SK-N-SH (cell line): ENCODE measurements at regions not wholly inside any gene's neighbourhood (a gene's known extent, or its start where the extent isn't known, plus 50 kb on each side); places are given as distances from the start of the nearest gene placed in this dataset.

Source experiments
- CHD2 ChIP-seq: fragments of 150-350 bp; IDR thresholded peaks from 2 replicates; pipeline ENCODE4 v1.6.1; 2018; ENCODE audit warnings: low read length; ENCODE audit not compliant: partially characterized antibody
- EZH2phosphoT487 ChIP-seq: fragments of 200-600 bp; sonication (generic); IDR thresholded peaks from 2 replicates; pipeline ENCODE4 v1.6.1; 2017; ENCODE audit warnings: low read depth, mixed run types, mild to moderate bottlenecking, antibody characterized with exemption, moderate library complexity, borderline replicate concordance
- FOSL2 ChIP-seq: IDR thresholded peaks from 2 replicates; pipeline ENCODE4 v1.4.0; 2012; ENCODE audit warnings: low read depth, mild to moderate bottlenecking, moderate library complexity, borderline replicate concordance
- JUND ChIP-seq: IDR thresholded peaks from 2 replicates; pipeline ENCODE4 v1.4.0; 2012
- POLR2AphosphoS5 ChIP-seq: IDR thresholded peaks from 2 replicates; pipeline ENCODE4 v1.6.1; 2012; ENCODE audit warnings: low read depth, low read length
- RAD21 ChIP-seq: IDR thresholded peaks from 2 replicates; pipeline ENCODE4 v1.6.1; 2012; ENCODE audit warnings: mild to moderate bottlenecking, low read length
- RFX5 ChIP-seq: IDR thresholded peaks from 2 replicates; pipeline ENCODE4 v1.6.1; 2012; ENCODE audit warnings: mild to moderate bottlenecking, improper control_type of control experiment, low read length
- RXRA ChIP-seq: IDR thresholded peaks from 2 replicates; pipeline ENCODE4 v1.4.0; 2012; ENCODE audit warnings: low read depth, mild to moderate bottlenecking, borderline replicate concordance
- SMC3 ChIP-seq: IDR thresholded peaks from 2 replicates; pipeline ENCODE4 v1.6.1; 2012; ENCODE audit warnings: low read depth, low read length, improper control_type of control experiment
- TCF12 ChIP-seq: IDR thresholded peaks from 2 replicates; pipeline ENCODE4 v1.4.0; 2012
- TEAD4 ChIP-seq: IDR thresholded peaks from 2 replicates; pipeline ENCODE4 v1.4.0; 2012; ENCODE audit warnings: mild to moderate bottlenecking, borderline replicate concordance; ENCODE audit not compliant: insufficient read depth
- YY1 ChIP-seq: IDR thresholded peaks from 2 replicates; pipeline ENCODE4 v1.4.0; 2012; ENCODE audit warnings: low read depth, mild to moderate bottlenecking
- TF ChIP-seq, protein P1 (sequence below): fragments of 200-600 bp; sonication (generic); IDR thresholded peaks from 2 replicates; pipeline ENCODE4 v1.6.1; 2017; ENCODE audit warnings: antibody characterized with exemption, mild to moderate bottlenecking, moderate library complexity
- TF ChIP-seq, protein P2 (sequence below): fragments of 150-350 bp; IDR thresholded peaks from 2 replicates; pipeline ENCODE4 v1.6.1; 2017; ENCODE audit warnings: antibody characterized with exemption, low read length, low read depth, borderline replicate concordance

GRCh38 chr5:14075937-14076336, 67.2 kb upstream of the TRIO start:
- TF ChIP-seq POLR2AphosphoS5: no peak
- TF ChIP-seq RAD21: no peak
- TF ChIP-seq YY1: no peak
- TF ChIP-seq, protein P1, sequence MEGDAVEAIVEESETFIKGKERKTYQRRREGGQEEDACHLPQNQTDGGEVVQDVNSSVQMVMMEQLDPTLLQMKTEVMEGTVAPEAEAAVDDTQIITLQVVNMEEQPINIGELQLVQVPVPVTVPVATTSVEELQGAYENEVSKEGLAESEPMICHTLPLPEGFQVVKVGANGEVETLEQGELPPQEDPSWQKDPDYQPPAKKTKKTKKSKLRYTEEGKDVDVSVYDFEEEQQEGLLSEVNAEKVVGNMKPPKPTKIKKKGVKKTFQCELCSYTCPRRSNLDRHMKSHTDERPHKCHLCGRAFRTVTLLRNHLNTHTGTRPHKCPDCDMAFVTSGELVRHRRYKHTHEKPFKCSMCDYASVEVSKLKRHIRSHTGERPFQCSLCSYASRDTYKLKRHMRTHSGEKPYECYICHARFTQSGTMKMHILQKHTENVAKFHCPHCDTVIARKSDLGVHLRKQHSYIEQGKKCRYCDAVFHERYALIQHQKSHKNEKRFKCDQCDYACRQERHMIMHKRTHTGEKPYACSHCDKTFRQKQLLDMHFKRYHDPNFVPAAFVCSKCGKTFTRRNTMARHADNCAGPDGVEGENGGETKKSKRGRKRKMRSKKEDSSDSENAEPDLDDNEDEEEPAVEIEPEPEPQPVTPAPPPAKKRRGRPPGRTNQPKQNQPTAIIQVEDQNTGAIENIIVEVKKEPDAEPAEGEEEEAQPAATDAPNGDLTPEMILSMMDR: no peak
- no peak for TF ChIP-seq FOSL2
- TF ChIP-seq EZH2phosphoT487: no peak
- TF ChIP-seq, protein P2, sequence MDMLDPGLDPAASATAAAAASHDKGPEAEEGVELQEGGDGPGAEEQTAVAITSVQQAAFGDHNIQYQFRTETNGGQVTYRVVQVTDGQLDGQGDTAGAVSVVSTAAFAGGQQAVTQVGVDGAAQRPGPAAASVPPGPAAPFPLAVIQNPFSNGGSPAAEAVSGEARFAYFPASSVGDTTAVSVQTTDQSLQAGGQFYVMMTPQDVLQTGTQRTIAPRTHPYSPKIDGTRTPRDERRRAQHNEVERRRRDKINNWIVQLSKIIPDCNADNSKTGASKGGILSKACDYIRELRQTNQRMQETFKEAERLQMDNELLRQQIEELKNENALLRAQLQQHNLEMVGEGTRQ: no peak
- no peak for TF ChIP-seq SMC3
- no peak for TF ChIP-seq JUND
- no peak for TF ChIP-seq RXRA
- TF ChIP-seq CHD2: no peak
- no peak for TF ChIP-seq TEAD4
- no peak for TF ChIP-seq TCF12
- TF ChIP-seq RFX5: no peak
